ENCODE measurements at regions not wholly inside any gene's neighbourhood (a gene's known extent, or its start where the extent isn't known, plus 50 kb on each side); places are given as distances from the start of the nearest gene placed in this dataset.

GRCh38 chr6:48584846-48585245 lies 473.8 kb upstream of the PTCHD4 start:
- no peak for DNase-seq
- H3K4me3 ChIP-seq = no peak overlapping the region
- ATAC-seq = no peak
- no peaks in the 10 kb centered on the region for H3K4me1 ChIP-seq
- H3K36me3 ChIP-seq (ENCODE audit: insufficient read depth in 1 of 2, low read depth in 1 of 2) = no peaks in the 10 kb centered on the region
- no peak overlapping the region for H3K27ac ChIP-seq
- intact Hi-C loops (cut with DNase I) = no loop called here
- no peak for TF ChIP-seq CTCF (IDR thresholded peaks at IDR 0.05)
- WGBS, 3 donors = 14 to 37% (median 26%) methylated on average over 1 of the region's 1 CpG
- H3K9me3 ChIP-seq = no peaks in the 10 kb centered on the region
- no peaks in the 10 kb centered on the region for H3K27me3 ChIP-seq (ENCODE audit: insufficient read depth in 3 of 3, low read length in 2 of 3)

- Histone ChIP-seq H3K9me3 (no peaks in the 10 kb centered on the region), H3K36me3 (ENCODE audit: insufficient read depth in 1 of 2, low read depth in 1 of 2) (no peaks in the 10 kb centered on the region), H3K27ac (no peak overlapping the region), H3K4me3 (no peak overlapping the region), H3K4me1 (no peaks in the 10 kb centered on the region), H3K27me3 (ENCODE audit: insufficient read depth in 3 of 3, low read length in 2 of 3) (no peaks in the 10 kb centered on the region)
- intact Hi-C loops (cut with DNase I) = loop anchor here in 1 of 2 donors (10.0 kb wide), 1 partner anchor 1186 kb away; no protein-coding TSS in a partner anchor
- WGBS, 3 donors = 87 to 92% (median 88%) methylated on average over 3 of the region's 3 CpGs
- DNase-seq = no peak
- no peak for TF ChIP-seq CTCF (IDR thresholded peaks at IDR 0.05)
- no peak for ATAC-seq
Observed at GRCh38 chr6:48570656-48571055, 459.7 kb upstream of the PTCHD4 start.

- WGBS, 3 donors = 41 to 52% (median 42%) methylated on average over 2 of the region's 2 CpGs
- Histone ChIP-seq H3K27me3 (ENCODE audit: insufficient read depth in 3 of 3, low read length in 2 of 3) (no peaks in the 10 kb centered on the region), H3K9me3 (no peaks in the 10 kb centered on the region), H3K36me3 (ENCODE audit: insufficient read depth in 1 of 2, low read depth in 1 of 2) (no peaks in the 10 kb centered on the region), H3K4me3 (no peak overlapping the region), H3K27ac (no peak overlapping the region), H3K4me1 (no peaks in the 10 kb centered on the region)
- intact Hi-C loops (cut with DNase I) = no loop called here
- ATAC-seq (no peak), DNase-seq (no peak)
- TF ChIP-seq CTCF (IDR thresholded peaks at IDR 0.05) = no peak
Observed at GRCh38 chr6:48568856-48569255, 457.9 kb upstream of the PTCHD4 start.

GRCh38 chr6:48567016-48567415 lies 456.0 kb upstream of the PTCHD4 start:
- no peaks in the 10 kb centered on the region for H3K36me3 ChIP-seq (ENCODE audit: insufficient read depth in 1 of 2, low read depth in 1 of 2)
- no peaks in the 10 kb centered on the region for H3K9me3 ChIP-seq
- no peak overlapping the region for H3K27ac ChIP-seq
- H3K4me1 ChIP-seq = no peaks in the 10 kb centered on the region
- intact Hi-C loops (cut with DNase I) = no loop called here
- H3K27me3 ChIP-seq (ENCODE audit: insufficient read depth in 3 of 3, low read length in 2 of 3) = no peaks in the 10 kb centered on the region
- ATAC-seq (no peak), DNase-seq (no peak)
- no peak overlapping the region for H3K4me3 ChIP-seq
- no peak for TF ChIP-seq CTCF (IDR thresholded peaks at IDR 0.05)

GRCh38 chr6:48564036-48564820 lies 453.2 kb upstream of the PTCHD4 start:
- no peak for ATAC-seq
- Histone ChIP-seq H3K4me1 (no peaks in the 10 kb centered on the region), H3K9me3 (no peaks in the 10 kb centered on the region), H3K4me3 (no peak overlapping the region), H3K36me3 (ENCODE audit: insufficient read depth in 1 of 2, low read depth in 1 of 2) (no peaks in the 10 kb centered on the region), H3K27ac (no peak overlapping the region), H3K27me3 (ENCODE audit: insufficient read depth in 3 of 3, low read length in 2 of 3) (no peaks in the 10 kb centered on the region)
- intact Hi-C loops (cut with DNase I) = no loop called here
- peak in 1 of 2 donors; percentile 11 for DNase-seq
- no peak for TF ChIP-seq CTCF (IDR thresholded peaks at IDR 0.05)
- WGBS, 3 donors = 62 to 68% (median 67%) methylated on average over 3 of the region's 3 CpGs

All from psoas muscle (tissue), 7 donors.